LHCN-M2 (cell line): ENCODE measurements at regions not wholly inside any gene's neighbourhood (a gene's known extent, or its start where the extent isn't known, plus 50 kb on each side); places are given as distances from the start of the nearest gene placed in this dataset.

Source experiments
- DNase-seq: peaks from one replicate; pipeline ENCODE4 v3.0.0-alpha.2; 2012; ENCODE audit warnings: low read depth

DNA sequence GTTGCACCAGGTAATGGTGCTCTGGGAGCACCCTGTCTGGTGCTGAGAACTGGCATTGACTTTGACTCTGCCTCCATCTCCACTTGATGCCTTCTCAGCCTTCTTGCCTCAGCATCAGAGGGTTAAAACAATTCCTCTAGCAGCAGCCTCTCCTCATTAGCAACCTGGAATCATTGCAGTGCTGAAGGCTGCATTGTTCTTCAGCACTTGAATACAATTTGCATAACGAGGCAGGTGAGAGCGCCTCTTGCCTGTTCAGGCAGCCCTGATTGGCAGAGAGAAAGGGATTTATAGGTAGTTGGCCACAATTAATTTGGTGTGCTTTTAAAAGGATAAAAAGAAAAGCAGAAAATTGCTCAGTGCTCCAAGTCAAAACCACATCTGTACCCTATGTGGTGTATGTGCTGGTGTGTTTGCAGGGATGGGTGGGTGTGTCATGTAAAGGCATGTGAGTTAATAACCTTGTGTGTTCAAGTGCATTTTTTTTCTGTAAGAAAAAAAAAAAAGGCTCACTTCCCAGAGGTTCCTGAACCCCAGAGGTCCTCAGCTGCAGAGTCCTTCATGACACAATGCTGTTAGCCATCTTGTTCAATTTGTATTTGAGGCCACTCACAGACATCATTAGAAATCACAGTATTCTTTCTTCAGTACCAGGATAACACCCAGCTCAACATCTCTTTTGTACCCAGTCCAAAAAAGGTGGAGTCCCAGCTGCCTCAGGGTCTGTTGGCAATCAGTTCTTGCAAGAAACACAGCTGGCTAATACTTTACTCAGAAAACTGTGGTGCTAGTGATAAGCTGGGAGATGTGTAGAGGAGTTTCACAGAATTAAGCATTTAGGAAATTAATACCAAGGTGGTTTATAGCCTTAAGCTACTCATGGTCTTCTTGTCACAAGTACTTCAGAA is 385.6 kb downstream of the GRIN2B start:
- no peak for DNase-seq

DNA sequence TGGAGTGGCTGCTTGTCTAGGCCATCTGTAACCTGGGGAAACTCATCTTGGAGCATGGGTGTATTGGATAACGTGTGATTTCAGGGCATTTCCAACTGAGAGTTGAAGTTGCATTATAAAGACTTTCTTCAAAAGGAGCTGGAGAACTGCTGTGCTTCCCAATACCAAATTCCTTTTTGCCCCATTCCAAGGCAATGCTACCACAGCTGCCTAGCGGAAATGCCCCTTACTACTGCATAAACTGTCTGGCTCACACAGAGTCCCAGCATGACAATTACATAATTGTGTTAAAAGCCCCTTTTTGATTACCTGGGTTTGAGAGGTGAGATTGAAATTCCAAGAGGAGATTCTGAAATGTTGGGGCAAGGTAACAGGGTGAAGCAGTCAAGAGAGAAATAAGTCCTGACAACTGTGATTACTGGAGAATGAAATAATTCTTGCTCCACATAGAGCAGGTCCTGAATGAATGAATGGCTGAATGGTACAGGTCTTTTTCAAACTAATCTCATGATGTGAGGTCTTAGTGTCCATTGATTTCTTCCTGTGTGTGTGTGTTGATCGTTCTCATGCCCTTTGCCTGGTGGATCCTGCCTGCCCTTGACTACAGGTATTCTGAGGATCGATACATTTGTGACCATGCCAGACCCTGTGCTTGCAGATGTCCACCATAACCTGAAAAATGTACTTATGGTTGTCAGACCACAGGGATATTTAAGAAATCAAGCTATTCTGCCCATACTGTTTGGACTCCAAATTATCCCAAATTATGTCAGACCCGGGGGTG is 386.5 kb downstream of the GRIN2B start:
- no peak for DNase-seq

GRCh38 chr12:13592063-13592942 is 389.1 kb downstream of the GRIN2B start:
- DNase-seq: no peak

DNA sequence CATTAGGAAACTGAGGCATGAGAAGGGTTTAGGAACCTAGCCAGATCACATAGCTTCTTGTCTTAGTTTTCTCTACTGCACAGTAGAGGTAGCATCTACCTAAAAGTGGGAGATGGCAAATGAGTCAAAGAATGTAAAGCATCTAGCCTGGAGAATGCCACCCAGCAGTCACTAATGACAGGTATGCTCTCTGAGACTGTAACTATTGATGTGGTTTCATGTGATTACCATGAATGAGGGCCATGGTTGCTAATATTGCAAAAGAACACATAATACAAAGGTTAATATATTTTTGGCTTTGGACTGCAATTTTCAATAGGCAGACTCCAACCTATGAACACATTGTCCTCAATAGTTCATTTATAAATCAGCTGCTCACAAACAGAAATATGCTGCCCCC is 389.9 kb downstream of the GRIN2B start:
- no peak for DNase-seq

- DNase-seq: no peak
Measured at GRCh38 chr12:13591059-13591458, 390.3 kb downstream of the GRIN2B start.

- no peak for DNase-seq
Measured at GRCh38 chr12:13588574-13588973, 392.0 kb downstream of the EMP1 start.

GRCh38 chr12:13587721-13588390 is 391.3 kb downstream of the EMP1 start:
- no peak for DNase-seq

GRCh38 chr12:13586361-13586760 is 389.8 kb downstream of the EMP1 start:
- DNase-seq: no peak

- DNase-seq: no peak
Measured at GRCh38 chr12:13584541-13584940, 388.0 kb downstream of the EMP1 start.

DNA sequence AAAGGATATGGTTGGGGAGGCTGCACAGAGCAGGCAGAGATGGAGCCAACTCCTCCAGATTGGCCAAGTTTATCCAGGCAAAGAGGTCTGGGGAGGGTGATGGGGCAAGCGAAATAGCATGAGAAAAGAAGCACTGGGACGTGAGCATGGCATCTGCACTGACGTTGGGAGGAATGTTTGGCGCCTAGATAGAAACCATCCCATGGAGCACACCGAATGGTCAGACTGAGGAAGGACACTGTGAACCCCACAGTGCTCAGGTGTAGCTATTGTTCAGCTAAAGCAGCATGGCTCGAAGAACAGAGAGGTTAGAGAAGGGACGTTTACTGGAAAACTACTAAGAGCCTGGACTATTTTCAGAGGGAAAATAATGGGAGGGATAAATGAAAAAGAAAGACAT is 387.1 kb downstream of the EMP1 start:
- DNase-seq: no peak

DNA sequence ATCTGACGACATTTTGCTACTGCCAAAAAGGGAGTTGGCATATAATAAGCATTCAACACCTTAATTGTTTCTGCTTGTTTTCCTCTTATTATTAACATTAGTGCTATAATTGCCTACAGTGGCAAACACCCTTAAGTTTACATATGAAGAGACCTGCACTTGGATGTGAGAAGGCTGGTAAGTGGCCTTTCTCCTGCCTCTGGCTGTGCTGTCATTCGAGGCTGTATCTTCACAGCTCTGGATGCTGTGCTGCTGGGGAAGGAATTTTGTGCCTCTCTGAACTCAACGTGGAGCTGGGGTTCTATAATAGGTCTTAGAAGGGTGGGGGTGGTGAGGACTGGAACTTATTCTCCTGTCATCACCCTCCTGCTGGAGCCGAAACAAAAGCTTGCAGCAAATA is 385.9 kb downstream of the EMP1 start:
- no peak for DNase-seq

DNA sequence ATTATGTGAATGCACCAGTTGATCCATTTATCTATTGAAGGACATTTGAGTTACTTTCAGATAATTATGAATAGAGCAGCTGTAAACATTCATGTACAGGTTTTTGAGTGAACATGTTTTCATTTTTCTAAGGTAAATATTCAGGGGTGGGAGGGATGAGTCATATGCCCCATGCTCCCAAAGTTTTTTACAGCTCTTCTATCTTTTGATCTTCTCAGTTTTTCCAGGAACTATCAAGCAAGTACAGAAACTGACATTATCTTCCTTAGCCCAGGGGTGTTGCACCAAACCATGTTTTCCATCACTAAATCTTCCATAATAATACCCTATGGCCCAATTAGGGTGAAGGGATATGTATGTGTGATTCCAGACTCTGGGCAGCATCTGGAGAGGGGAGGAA is 384.5 kb downstream of the EMP1 start:
- no peak for DNase-seq

GRCh38 chr12:13580206-13580605 is 383.7 kb downstream of the EMP1 start:
- no peak for DNase-seq

GRCh38 chr12:13576935-13577500 is 380.5 kb downstream of the EMP1 start:
- DNase-seq: no peak

GRCh38 chr12:13573698-13574321 is 377.3 kb downstream of the EMP1 start:
- DNase-seq: peak; percentile 18

DNA sequence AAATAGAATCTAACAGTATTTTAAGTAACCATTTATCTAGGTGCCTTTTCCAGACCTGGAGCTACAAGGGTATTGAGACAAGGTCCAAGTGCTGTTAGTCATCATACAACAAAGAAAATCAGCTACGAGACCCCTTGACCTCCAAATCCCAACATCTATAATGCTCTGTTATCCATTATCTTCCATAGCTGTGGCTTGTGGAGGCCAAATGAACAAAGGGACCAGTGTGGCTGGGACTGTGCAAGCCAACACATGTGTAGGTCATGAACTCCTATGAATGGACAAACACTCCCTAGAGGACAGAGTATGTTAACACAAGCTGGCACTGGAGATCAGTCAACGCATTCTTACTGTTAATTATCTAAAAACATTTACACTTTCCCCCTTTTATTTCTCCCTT is 374.5 kb downstream of the EMP1 start:
- no peak for DNase-seq

DNA sequence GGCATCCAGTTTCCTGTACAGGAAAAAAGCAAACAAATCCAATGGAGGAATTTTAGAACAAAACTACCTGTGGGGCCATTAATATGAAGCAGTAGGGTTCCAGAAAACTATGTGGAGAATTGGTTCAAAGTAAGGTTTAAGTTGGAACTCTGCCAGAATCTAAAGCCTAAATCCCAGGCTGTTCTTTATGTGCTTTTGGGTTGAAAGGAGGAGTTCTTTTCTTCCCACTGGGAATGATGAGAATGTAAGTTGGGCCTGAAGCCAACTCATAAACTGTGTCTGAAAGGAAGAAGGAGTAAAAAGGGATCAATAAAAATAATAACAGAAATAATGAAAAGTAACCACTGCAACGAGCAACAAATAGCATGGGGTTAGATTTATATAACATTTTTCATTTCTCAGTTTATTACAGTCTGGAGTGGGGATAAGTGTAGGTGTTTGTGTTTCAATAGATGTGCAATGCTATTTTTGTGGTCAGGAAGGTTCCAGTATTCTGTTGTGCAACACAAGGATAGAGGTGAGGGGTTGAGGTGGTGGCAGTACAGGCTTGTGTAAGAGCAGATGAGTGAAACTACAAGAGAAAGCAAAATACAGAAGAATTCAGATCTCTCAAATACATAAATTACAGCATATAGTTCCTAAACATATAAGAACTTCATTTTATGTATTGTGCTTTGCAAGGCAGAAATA is 373.6 kb downstream of the EMP1 start:
- no peak for DNase-seq

DNA sequence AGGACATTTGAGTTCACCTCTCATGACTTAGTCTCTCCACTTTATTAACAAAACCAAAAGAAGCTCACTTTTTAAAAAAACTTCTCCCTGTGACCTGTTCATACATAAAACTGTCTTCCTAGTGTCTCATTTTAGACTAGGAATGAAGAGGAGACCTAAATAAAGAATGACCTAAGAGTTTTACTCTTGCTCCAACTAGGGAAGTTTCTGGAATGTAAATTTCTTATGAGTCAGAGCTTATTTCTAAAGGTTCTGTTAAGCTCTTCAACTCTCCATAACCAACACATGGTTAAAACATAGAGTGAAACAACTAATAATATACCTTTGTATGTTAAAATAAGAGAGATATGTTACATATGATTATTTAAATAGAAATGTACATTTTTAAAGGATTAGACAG is 369.8 kb downstream of the EMP1 start:
- DNase-seq: no peak

DNA sequence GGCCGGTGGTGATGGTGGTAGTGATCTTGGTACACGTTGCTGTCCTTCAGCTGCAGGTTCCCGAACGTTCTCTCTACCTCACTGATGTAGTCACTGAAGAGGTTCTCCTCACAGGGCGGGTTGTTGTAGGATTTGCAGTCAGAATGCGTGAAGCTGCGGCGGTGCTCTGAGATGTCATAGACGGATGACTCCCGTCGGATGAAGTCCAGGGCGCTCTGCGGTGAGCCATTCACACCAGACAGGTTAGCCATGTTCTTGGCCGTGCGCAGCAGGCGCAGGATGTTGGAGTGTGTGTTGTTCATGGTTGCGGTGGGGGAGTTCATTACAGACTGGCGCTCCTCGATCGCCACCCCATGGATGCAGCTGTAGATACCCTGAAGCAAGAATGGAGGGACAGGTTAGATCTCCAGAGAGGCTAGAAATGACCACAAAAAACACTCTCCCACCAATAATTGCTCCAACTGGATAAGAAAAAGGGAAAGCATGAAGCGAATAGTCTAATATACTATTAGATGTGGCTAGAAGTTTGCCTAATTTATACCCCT is 367.8 kb downstream of the EMP1 start:
- no peak for DNase-seq

- no peak for DNase-seq
Measured at GRCh38 chr12:13563743-13564125, 367.2 kb downstream of the EMP1 start.
